GM23248 (cell line): ENCODE measurements at regions not wholly inside any gene's neighbourhood (a gene's known extent, or its start where the extent isn't known, plus 50 kb on each side); places are given as distances from the start of the nearest gene placed in this dataset.

Experiments
- DNase-seq: peaks from one replicate; pipeline ENCODE4 v3.0.0-alpha.2; 2015
- H2AFZ ChIP-seq: fragments of 200-600 bp; sonication (generic); 2 replicates; pipeline ENCODE4 v1.6.1; 2016; ENCODE audit warnings: antibody characterized with exemption
- H3F3A ChIP-seq: fragments of 200-600 bp; sonication (generic); 2 replicates; pipeline ENCODE4 v1.6.1; 2016; ENCODE audit warnings: mild to moderate bottlenecking, antibody characterized with exemption, mixed run types; ENCODE audit not compliant: insufficient read depth
- H3K27ac ChIP-seq: fragments of 200-600 bp; sonication (generic); 2 replicates; pipeline ENCODE4 v1.5.1; 2016; ENCODE audit warnings: mild to moderate bottlenecking
- H3K27me3 ChIP-seq: fragments of 200-600 bp; sonication (generic); replicated peaks from 2 replicates; pipeline ENCODE4 v1.6.1; 2016; ENCODE audit warnings: mild to moderate bottlenecking; ENCODE audit not compliant: insufficient read depth
- H3K36me3 ChIP-seq: fragments of 200-600 bp; sonication (generic); 2 replicates; pipeline ENCODE4 v1.6.1; 2016; ENCODE audit warnings: low read depth, mild to moderate bottlenecking
- H3K4me1 ChIP-seq: fragments of 200-600 bp; sonication (generic); 2 replicates; pipeline ENCODE4 v1.6.1; 2016; ENCODE audit warnings: mild to moderate bottlenecking; ENCODE audit not compliant: insufficient read depth
- H3K4me2 ChIP-seq: fragments of 200-600 bp; sonication (generic); one replicate; pipeline ENCODE4 v1.6.1; 2016; ENCODE audit warnings: mild to moderate bottlenecking; ENCODE audit not compliant: unreplicated experiment
- H3K4me3 ChIP-seq: fragments of 200-600 bp; sonication (generic); 2 replicates; pipeline ENCODE4 v1.5.1; 2016; ENCODE audit warnings: mild to moderate bottlenecking
- H3K79me2 ChIP-seq: fragments of 200-600 bp; sonication (generic); 2 replicates; pipeline ENCODE4 v1.6.1; 2016; ENCODE audit warnings: mild to moderate bottlenecking; ENCODE audit not compliant: insufficient read depth
- H3K9ac ChIP-seq: fragments of 200-600 bp; sonication (generic); 2 replicates; pipeline ENCODE4 v1.6.1; 2016; ENCODE audit warnings: mild to moderate bottlenecking
- H3K9me2 ChIP-seq: fragments of 200-600 bp; sonication (generic); 2 replicates; pipeline ENCODE4 v1.6.1; 2016; ENCODE audit warnings: mixed run types, mild to moderate bottlenecking, moderate library complexity; ENCODE audit not compliant: insufficient read depth
- H3K9me3 ChIP-seq: fragments of 200-600 bp; sonication (generic); one replicate; pipeline ENCODE4 v1.6.1; 2017; ENCODE audit warnings: low read depth
- H4K20me1 ChIP-seq: fragments of 200-600 bp; sonication (generic); 2 replicates; pipeline ENCODE4 v1.6.0; 2016; ENCODE audit not compliant: insufficient read depth
- EZH2 ChIP-seq: fragments of 200-600 bp; sonication (generic); IDR thresholded peaks from 2 replicates; pipeline ENCODE4 v1.6.1; 2018; ENCODE audit warnings: antibody characterized with exemption, mild to moderate bottlenecking; ENCODE audit not compliant: insufficient read depth, poor library complexity, severe bottlenecking
- EZH2phosphoT487 ChIP-seq: fragments of 200-600 bp; sonication (generic); IDR thresholded peaks from 2 replicates; pipeline ENCODE4 v1.6.1; 2018; ENCODE audit warnings: antibody characterized with exemption, moderate library complexity, mild to moderate bottlenecking, low read depth; ENCODE audit not compliant: insufficient read depth
- WGBS, 2 experiments: methylation state at CpG; one replicate each; pipeline ENCODE4 v1.1.6; 2015 to 2017; ENCODE audit warnings: low lambda C conversion rate in 2 of 2, low coverage in 1 of 2; ENCODE audit errors: missing lambda C conversion rate in 2 of 2; 5-methylcytosine and 5-hydroxymethylcytosine counted together
- in situ Hi-C: fragments of 300-500 bp; cut with MboI; formaldehyde crosslinking; loops from 2 replicates; pipeline ENCODE4 v1.15.0; 2020

GRCh38 chr2:216562696-216563435 is 64.2 kb downstream of the RPL37A start:
- no peak overlapping the region for H3K4me3 ChIP-seq
- TF ChIP-seq EZH2phosphoT487 (no peak), EZH2 (no peak)
- no peak for DNase-seq
- H3F3A ChIP-seq = no peaks in the 10 kb centered on the region
- H4K20me1 ChIP-seq = no peaks in the 10 kb centered on the region
- H3K79me2 ChIP-seq = no peaks in the 10 kb centered on the region
- no peaks in the 10 kb centered on the region for H3K27me3 ChIP-seq
- H3K9ac ChIP-seq = no peak overlapping the region
- peaks cover 20% of the 10 kb centered on the region for H3K4me1 ChIP-seq
- no peak overlapping the region for H2AFZ ChIP-seq
- H3K36me3 ChIP-seq = no peaks in the 10 kb centered on the region
- H3K9me2 ChIP-seq = no peaks in the 10 kb centered on the region
- H3K9me3 ChIP-seq = no peaks in the 10 kb centered on the region
- no peak overlapping the region for H3K27ac ChIP-seq
- 83 to 86% methylated on average over 13 of the region's 13 CpGs for WGBS, 2 experiments
- no peak overlapping the region for H3K4me2 ChIP-seq
- in situ Hi-C loops = no loop called here

GRCh38 chr2:216563646-216564045 is 65.0 kb downstream of the RPL37A start:
- Histone ChIP-seq H4K20me1 (no peaks in the 10 kb centered on the region), H3K9me2 (no peaks in the 10 kb centered on the region), H3K79me2 (no peaks in the 10 kb centered on the region), H3F3A (no peaks in the 10 kb centered on the region), H3K9ac (no peak overlapping the region), H3K4me3 (no peak overlapping the region), H2AFZ (no peak overlapping the region), H3K9me3 (no peaks in the 10 kb centered on the region), H3K27me3 (no peaks in the 10 kb centered on the region), H3K27ac (no peak overlapping the region), H3K4me2 (no peak overlapping the region), H3K36me3 (no peaks in the 10 kb centered on the region), H3K4me1 (peaks cover 19% of the 10 kb centered on the region)
- DNase-seq = no peak
- in situ Hi-C loops = no loop called here
- no peak for TF ChIP-seq EZH2phosphoT487
- TF ChIP-seq EZH2 = no peak
- WGBS, 2 experiments = 77% methylated on average over 3 to 7 of the region's 7 CpGs

- 46 to 76% methylated on average over 2 of the region's 2 CpGs for WGBS, 2 experiments
- H4K20me1 ChIP-seq = no peaks in the 10 kb centered on the region
- H3K79me2 ChIP-seq = no peaks in the 10 kb centered on the region
- in situ Hi-C loops = no loop called here
- DNase-seq = no peak
- peaks cover 14% of the 10 kb centered on the region for H3K4me1 ChIP-seq
- no peaks in the 10 kb centered on the region for H3K36me3 ChIP-seq
- TF ChIP-seq EZH2 = no peak
- TF ChIP-seq EZH2phosphoT487 = no peak
- no peaks in the 10 kb centered on the region for H3K9me2 ChIP-seq
- H3K4me3 ChIP-seq = no peak overlapping the region
- no peak overlapping the region for H3K4me2 ChIP-seq
- H3K9me3 ChIP-seq = no peaks in the 10 kb centered on the region
- H3K27me3 ChIP-seq = no peaks in the 10 kb centered on the region
- H3K9ac ChIP-seq = no peak overlapping the region
- H2AFZ ChIP-seq = no peak overlapping the region
- no peak overlapping the region for H3K27ac ChIP-seq
- no peaks in the 10 kb centered on the region for H3F3A ChIP-seq
Observed at GRCh38 chr2:216564611-216565010, 66.0 kb downstream of the RPL37A start.

- Histone ChIP-seq H3K9me2 (no peaks in the 10 kb centered on the region), H3K4me2 (no peak overlapping the region), H3F3A (no peaks in the 10 kb centered on the region), H3K79me2 (no peaks in the 10 kb centered on the region), H2AFZ (no peak overlapping the region), H3K9ac (no peak overlapping the region), H3K4me1 (peaks cover 5% of the 10 kb centered on the region), H3K27ac (no peak overlapping the region), H3K27me3 (no peaks in the 10 kb centered on the region), H3K9me3 (no peaks in the 10 kb centered on the region), H3K4me3 (no peak overlapping the region), H4K20me1 (no peaks in the 10 kb centered on the region), H3K36me3 (no peaks in the 10 kb centered on the region)
- in situ Hi-C loops = no loop called here
- 88% methylated on average over 7 of the region's 7 CpGs for WGBS, 2 experiments
- TF ChIP-seq EZH2phosphoT487 (no peak), EZH2 (no peak)
- no peak for DNase-seq
Observed at GRCh38 chr2:216565956-216566355, 67.3 kb upstream of the IGFBP2 start.

- Histone ChIP-seq H3K4me3 (no peak overlapping the region), H4K20me1 (no peaks in the 10 kb centered on the region), H3K27ac (no peak overlapping the region), H2AFZ (no peak overlapping the region), H3K9me3 (no peaks in the 10 kb centered on the region), H3K9ac (no peak overlapping the region), H3K36me3 (no peaks in the 10 kb centered on the region), H3K4me1 (peaks cover 8% of the 10 kb centered on the region; the same call in 1 of the 2 replicates), H3K4me2 (no peak overlapping the region), H3K79me2 (no peaks in the 10 kb centered on the region), H3K9me2 (no peaks in the 10 kb centered on the region), H3K27me3 (no peaks in the 10 kb centered on the region), H3F3A (peaks cover 10% of the 10 kb centered on the region)
- TF ChIP-seq EZH2phosphoT487 = no peak
- in situ Hi-C loops = no loop called here
- 19 to 35% methylated on average over 3 of the region's 3 CpGs for WGBS, 2 experiments
- DNase-seq = no peak
Observed at GRCh38 chr2:216568576-216568975, 64.6 kb upstream of the IGFBP2 start.
